Ramos (cell line): ENCODE measurements at regions not wholly inside any gene's neighbourhood (a gene's known extent, or its start where the extent isn't known, plus 50 kb on each side); places are given as distances from the start of the nearest gene placed in this dataset.
"Not testable (repeated sequence)": the region's sequence is repeated elsewhere in the genome, so short reads cannot be mapped to it uniquely, and the experiment has no call there.

Source experiments
- in situ Hi-C: fragments of 300-500 bp; cut with MboI; formaldehyde crosslinking; loops from one replicate; pipeline ENCODE4 v1.14.3; 2022; ENCODE audit warnings: low sequenced_read_pairs; ENCODE audit not compliant: unreplicated experiment

DNA sequence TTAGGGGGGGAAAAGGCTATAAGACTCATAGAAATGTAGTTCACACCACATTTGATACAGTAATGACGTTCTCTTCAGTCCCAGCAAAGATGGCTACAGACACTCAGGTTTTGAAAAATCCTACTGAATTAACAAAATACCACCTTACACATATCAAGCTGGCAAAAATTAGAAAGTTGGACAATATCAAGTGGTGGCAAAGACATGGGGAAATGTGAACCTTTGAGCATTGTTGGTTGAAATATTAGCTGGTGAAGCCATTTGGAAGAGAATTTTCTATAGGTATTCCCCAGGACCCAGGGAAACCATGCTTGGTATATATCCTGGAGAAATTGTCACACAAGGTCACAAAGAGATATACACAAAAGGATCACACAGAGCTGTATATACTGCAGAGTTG, 163.0 kb downstream of the ADSS2 start:
- in situ Hi-C loops = no loop called here

DNA sequence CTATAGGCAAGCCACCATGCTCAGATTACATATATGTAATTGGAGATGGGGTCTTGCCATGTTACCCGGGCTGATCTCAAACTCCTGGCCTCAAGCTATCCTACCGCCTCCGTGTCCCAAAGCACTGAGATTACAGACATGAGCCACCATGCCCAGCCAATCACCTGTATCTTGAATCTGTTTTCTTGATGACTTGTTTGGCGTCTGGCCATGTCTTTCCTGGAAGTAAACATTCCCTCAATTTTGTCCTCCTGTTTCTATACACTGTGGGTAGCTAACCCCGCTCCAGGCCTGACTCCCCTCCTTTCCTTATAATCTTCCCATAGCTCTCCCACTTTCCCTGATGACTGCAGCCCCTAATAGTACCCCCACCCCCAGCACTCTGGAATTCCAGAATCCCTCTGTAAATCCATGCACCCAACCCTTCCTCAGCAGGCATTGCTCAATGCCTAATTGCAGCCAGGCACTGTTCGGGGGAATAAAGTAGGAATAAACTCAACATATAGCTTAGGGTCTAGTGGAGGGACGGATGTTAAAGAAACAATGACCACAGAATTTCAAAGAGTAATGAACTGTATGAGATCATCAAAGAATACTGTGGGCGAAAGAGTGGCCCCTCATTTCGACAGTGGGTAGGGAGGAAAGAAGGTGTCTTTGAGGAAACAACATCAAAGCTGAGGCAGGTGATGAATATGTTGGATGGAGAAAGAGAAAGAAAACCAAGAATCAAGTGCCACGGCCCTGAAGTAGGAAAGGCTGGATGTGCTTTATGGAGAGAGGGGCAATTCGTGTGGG, 161.5 kb downstream of the ADSS2 start:
- in situ Hi-C loops = no loop called here

DNA sequence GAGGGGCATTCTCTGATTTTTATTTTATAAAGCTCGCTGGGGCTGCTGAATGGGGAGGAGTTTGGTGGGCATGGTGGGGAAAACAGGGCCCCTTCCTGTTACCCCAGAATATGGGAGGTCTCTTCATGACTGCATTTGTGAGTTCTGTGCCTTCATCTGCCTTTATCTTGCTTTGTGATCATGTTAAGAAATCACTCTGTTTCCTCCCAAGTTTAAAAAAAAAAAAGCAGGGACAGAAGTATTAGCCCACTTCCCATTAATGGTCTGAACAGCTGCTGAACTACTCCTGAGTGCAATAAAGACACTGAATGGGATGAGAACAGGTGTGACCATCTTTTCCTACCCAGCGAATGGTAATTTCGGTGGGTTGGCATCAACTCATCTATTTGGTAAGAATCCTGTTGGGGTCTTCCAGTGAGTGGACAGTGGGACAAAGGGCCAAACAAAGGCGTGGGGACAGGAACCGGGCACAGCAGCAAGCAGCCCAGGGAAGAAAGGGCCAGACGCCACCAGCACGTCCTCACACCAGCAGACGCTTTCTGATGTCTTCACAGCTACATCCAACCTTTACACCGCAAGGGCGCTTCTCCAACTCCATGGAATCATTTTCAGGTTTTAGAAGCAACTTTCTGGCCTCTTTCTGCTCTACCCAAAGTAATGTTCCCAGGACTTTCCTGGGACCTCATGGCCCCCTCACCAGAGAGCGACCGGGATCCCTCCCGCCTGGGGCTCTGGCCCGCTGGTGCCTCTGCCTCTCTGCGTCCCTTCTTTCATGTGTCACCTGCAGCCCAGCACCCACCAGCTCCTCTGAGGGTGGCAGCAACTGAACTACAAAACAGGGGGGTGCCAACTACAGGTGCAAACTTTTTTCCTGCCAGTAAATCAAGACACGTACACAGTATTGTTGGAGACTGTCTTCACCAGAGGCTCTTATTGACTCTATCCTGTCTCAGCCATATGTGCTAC, 160.2 kb downstream of the ADSS2 start:
- in situ Hi-C loops = no loop called here

DNA sequence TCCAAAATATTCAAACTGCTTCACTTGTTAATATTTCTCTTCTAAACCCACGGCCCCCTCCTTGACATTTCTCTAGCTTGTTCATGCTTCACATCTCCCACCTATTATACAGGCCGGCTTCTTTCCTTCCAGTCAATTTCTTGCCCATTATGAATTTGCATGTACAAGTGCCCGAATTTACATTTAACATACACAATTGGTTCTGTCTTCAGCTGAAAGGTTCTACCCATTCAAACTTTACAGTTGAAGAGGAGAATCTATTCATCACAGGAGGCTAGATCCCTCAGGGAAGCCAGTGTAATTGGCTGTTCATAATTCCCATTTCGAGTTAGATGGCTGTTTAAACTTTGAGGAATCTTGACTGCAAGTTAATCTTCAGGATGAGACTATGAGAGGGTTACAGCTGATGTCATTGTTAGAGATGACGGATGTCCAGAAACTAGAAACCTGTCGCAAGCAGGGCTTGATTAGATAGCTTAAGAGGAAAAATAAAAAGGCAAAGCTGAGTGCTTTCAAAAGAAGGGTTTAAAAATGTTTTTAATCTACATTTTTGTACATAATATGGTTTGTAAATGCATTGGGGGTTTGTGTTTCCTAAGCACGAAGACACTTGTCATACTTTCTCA, 157.0 kb downstream of the ADSS2 start:
- in situ Hi-C loops = no loop called here

DNA sequence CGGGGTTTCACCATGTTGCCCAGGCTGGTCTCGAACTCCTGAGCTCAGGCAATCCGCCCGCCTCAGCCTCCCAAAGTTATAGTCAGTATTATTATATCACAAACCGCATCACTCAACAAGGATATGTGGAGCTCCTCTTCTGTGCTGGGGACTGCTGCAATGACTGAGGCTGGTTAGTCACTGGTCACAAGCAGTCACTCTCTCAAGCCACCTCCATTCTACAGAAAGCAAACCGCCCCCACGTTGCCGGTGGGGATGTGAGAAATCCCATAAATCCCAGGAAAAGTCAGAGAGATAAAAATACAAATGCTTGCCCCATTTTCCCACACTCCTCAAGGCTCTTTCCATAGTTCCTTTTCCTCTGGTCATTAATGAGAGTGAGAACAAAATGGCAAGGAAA, 155.7 kb downstream of the ADSS2 start:
- in situ Hi-C loops = no loop called here

DNA sequence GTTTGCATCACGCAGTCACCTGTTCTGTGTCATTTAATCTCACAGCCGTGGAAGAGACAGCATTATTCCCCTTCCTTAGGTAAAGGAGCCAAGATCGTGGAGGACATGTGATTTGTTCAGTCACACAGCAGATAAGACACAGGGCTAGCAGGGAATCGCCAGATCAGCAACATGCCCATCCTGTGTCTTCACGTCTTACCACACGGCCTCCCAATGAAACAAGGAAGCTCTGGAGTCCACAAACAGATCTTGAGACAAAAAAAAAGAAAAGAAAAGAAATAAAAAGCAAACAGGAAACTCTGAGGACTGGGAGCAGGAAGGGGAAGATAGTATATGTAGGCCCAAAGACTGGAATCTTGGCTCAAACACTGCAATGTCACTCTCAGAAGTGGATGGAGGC, 155.3 kb downstream of the ADSS2 start:
- in situ Hi-C loops = no loop called here

DNA sequence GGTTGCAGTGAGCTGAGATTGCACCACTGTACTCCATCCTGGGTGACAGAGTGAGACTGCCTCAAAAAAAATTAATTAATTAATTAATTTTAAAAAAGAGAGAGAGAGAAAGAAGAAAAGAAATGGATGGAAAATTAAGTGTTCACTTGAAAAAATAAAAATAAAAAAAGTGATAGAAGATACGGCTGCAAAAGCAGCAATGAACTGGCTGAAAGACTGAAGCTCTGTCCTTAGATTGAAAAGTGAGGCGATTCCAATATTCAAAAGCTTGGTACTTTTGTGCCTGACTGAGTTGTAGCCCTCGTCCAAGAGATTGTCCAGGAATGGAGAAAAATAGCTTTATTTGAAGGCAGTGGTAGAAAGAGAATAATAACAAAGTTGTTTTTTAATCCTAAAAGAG, 154.6 kb downstream of the ADSS2 start:
- in situ Hi-C loops = no loop called here

DNA sequence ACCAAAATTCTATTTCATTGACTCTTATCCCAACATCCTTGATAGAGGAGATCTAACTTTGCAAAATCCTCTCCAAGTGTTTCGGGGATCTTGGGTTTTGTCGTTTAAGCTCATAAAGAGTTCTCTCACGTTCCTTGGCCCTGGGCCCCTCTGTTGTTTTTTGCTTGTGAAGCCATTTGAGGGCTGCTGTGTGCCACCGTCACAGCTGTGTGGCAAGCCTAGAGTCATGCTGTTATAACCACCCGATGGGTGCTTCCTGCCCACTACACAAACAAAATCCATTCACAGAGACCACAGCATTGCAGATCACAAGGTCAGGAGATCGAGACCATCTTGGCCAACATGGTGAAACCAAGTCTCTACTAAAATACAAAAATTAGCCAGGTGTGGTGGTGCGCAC, 154.1 kb downstream of the ADSS2 start:
- in situ Hi-C loops = no loop called here

DNA sequence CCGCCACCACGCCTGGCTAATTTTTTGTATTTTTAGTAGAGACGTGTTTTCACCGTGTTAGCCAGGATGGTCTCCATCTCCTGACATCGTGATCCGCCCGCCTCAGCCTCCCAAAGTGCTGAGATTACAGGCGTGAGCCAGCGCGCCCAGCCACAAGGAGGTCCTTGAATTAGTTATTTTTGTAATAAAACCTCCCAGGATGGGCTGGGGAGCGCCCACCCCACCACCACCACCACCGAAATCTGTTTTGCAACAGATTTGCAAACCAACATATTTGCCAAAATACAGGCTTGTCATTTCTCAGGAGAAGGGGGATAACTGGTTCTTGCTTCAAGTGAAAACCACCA, 151.7 kb downstream of the ADSS2 start:
- in situ Hi-C loops = not testable (repeated sequence)

DNA sequence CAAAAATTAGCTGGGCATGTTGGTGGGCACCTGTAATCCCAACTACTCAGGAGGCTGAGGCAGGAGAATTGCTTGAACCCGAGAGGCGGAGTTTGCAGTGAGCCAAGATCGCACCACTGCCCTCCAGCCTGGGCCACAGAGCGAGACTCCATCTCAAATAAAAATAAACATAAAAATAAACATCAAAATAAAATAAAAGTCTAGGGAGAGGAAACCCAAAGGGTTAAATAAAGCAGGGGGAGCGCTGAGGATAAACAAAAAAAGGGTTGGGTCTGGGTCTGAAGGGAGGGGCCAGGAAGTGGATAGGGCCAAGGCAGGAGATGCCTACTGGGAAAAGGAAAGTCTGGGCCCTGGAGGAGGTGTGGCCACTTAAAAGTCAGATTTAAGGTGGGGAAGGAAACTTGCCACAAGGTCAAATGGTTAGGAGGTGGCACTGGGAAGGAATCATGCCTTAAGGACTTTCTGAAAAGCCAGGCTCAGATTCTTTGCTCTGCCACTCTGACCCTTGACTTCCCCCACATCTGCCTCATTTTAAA, 150.0 kb downstream of the ADSS2 start:
- in situ Hi-C loops = no loop called here

DNA sequence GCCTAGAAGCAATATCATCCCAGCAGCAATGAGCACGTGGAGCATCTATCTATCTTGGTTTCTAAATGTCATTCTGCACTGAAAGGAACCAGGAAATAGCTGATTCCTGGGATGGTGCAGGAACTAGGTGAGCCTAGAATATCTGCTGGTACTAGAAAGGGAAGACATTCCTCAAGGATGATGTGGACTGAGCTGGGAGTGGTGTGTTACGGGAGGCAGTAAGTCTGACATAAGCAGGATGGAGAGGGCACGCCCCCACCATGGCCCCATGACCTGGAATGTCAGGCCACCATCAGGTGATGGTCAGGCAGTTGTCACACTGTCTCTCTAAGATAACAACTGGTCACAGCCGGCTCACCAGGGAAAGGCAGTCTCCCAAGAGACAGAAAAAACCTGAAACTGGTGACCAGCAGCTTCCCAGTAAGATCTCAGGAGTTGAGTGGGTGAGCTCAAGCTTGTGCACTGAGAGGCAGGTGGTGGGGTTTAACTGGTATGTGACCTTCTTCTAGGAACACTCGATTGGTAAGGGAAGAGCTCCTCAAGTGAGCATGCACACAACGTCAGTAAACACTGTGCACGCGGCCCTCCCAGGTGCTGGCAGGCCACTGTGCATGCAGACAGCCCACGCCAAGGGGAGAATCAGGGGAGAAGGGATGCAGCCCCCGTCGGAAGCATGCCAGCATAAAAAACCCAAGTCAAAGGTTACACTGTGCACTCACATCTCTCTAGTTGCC, 148.7 kb downstream of the ADSS2 start:
- in situ Hi-C loops = no loop called here

DNA sequence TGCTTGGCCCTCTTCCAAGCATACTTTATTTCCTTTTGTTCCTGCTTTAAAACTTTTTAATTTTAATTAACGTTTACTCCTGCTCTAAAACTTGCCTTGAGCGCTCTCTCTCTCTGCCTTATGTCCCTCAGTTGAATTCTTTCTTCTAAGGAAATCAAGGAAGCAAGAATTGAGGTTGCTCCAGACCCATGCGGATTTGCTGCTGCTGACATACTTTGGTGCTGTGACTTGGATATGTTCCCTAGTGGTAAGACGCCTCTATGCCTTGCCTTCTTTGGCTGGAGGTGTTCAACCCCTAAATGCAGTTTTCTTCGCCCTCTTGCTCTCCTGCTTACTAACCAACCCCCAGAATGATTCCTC, 148.1 kb downstream of the ADSS2 start:
- in situ Hi-C loops = no loop called here

DNA sequence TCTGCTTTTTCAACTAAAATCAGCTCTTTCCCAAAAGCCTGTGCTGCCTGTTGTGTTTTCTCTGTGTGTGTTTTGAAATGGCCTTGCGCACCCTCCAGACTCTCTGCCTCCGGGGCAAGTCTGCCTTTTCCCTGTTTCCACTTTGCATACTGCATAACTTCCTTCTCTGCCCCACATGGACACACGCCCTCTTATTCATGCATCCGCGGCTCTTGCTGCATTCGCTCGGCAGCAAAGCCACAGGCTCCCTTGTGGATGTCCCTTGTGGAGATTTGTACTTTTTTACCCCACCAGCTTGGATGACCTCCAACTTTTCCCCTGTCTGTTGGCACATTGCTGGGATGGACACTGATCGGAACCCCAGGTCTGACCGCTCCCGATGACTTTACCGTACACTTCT, 147.6 kb downstream of the ADSS2 start:
- in situ Hi-C loops = no loop called here

DNA sequence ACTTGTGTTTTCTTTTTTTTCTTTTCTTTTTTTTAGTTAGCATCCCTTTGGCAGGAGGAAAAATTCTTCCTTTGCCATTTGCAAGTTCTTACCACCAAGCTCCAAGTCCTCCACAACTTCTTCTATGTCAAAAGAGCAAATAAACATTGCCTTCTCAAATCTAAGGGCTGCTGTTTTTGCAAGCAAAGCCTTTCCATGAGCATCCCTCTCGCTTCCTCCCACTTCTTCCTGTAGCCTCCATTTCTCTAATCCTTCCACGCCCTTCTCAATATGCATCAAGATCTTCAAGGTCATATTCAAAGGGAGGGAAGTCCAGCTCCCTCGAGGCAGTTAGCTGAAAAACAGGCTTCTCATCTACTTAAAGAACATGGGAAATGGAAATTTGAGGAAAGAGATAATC, 147.1 kb downstream of the ADSS2 start:
- in situ Hi-C loops = no loop called here

DNA sequence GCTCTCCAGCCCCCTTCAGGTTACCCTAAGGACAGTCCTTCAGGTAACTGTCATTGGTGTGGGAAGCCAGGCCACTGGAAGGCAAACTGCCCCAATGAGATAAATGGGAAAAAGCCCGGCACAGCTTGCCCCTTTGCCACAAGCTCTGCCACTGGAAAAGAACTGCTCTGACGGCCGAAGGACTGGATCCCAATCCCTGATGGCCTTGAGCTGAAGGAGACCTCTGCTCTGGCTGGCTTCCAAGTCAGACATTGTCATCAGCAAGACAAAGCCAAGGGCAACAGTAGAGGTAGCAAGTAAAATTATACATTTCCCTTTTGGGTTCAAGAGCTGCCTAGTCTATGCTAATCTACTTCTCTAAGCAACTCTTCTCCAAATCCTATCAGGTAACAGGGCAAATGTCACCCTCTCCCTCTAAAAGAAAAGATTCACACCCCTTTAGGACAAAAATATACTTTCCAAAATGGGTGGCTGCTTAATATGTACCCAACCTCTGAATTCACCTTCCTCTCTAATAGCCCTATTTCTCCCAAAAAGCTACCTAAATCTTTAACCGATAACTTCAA, 145.8 kb downstream of the ADSS2 start:
- in situ Hi-C loops = no loop called here

DNA sequence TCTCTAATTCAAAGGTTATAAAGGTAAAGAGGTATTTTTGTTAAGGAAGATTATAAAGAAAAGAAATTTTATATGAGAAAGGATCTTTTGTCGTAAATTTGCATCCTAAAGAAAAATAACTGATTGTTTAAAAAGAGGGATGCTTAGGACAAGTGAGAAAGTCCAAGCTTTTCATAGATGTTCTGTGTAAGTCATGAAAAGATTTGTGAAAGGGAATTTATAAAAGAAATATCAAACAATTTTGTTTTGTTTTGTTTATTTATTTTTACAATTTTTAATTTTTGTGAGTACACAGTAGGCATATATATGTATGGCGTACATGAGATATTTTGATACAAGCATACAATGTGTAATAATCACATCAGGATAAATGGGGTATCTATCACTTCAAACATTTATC, 145.2 kb downstream of the ADSS2 start:
- in situ Hi-C loops = no loop called here

DNA sequence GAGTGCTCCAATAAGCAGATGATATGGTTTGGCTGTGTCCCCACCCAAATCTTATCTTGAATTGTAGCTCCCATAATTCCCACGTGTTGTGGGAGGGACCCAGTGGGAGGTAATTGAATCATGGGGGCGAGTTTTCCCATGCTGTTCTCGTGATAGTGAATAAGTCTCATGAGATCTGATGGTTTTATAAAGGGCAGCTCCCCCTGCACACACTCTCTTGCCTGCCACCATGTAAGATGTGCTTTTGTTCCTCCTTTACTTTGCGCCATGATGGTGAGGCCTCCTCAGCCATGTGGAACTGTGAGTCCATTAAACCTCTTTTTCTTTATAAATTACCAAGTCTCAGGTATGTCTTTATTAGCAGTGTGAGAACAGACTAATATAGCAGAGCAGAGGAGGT, 142.5 kb downstream of the ADSS2 start:
- in situ Hi-C loops = not testable (repeated sequence)

DNA sequence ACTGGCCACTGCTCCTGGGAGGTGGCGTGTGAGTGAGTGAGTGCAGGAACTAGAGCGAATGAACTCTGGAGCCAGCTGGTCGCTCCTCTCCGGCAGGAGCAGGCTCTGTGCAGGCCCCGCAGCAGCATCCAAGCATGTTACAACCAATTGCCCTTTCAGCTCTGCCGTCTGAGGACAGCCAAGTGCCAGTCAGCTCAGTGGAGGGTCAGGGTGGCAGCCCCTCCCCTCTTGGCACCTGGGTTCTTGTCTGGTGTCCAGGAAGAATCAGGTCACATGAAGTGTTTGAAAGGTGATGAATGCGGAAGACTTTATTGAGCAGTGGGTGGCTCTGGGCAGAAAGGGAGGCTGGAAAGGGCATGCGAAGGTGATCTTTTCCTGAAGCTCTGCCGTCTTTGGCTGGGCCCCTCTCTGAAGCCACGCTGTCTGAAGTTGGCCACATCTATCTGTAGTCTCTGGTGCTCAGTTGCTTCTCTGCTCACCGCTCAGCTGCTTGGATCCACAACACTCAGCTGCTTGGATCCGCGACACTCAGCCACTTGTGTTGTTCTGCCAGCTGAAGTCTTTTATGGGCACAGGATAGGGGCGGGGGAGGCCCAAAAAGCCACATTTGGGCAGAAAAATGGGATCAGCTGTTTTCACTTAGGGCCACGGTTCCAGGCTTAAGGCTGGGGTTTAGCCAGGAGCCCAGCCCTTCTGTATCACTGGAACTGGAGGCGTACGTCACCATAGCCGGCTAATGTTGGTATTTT, 139.8 kb downstream of the ADSS2 start:
- in situ Hi-C loops = no loop called here

DNA sequence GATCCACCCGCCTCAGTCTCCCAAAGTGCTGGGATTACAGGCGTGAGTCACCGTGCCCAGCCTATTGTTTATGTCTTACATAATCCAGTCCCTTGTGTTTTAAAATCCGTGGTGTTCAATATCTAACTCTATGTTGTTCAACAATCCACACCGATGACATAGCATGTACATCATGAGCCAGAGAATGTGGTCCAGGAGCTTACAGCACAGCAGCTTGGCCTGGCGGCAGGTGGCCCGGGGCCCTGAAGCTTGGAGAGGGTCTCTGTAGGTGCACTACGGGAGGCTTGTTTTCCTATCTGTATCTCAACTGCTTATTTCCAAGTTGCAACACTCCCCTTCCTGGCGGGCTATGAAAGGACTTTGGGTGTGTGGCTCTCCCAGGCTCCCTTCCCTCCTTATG, 138.4 kb downstream of the ADSS2 start:
- in situ Hi-C loops = no loop called here
